Epidermal melanocyte (primary cell): ENCODE measurements at regions not wholly inside any gene's neighbourhood (a gene's known extent, or its start where the extent isn't known, plus 50 kb on each side); places are given as distances from the start of the nearest gene placed in this dataset.
"Not testable (repeated sequence)": the region's sequence is repeated elsewhere in the genome, so short reads cannot be mapped to it uniquely, and the experiment has no call there.

Source experiments
- DNase-seq: peaks from one replicate; pipeline ENCODE4 v3.0.0; 2011; ENCODE audit warnings: low spot score; ENCODE audit not compliant: insufficient read length

DNA sequence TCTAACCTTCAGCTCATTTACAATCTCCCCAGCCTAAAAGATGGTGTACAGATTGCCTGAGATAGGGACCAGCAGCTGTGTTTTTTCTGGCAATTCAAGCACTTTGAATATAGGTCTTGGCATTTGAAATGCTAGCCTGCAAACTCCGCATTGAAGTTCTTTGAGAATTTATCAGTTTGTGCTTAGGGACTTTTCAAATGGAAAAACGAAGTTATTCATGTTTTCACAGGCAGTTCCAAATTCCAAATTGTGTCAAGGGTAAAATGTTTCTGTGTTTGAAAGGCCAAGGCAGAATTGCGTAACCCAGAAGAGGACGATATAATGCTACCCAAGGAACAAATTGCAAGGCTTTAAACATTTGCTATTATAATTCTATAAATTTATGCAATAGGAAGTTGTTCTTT is 168.9 kb upstream of the RASSF8 start:
- no peak for DNase-seq

DNA sequence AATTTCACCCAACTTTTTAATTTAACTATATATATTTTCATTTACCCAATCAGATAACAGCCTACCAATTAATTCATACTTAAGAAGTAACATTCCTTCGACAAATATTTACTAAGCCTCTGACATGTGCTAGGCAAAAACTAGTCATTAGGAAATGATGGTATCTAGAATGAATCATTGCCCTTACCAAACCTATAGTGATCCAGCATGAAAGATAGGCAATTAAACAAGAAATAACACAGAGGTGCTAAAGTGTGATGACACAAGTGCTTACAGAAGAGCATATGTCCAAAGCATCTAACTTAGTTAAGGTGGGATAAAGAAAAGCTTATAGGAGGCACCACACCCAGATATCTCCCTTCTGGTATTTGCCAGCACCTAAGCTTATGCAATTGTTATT is 166.5 kb upstream of the RASSF8 start:
- DNase-seq = no peak

DNA sequence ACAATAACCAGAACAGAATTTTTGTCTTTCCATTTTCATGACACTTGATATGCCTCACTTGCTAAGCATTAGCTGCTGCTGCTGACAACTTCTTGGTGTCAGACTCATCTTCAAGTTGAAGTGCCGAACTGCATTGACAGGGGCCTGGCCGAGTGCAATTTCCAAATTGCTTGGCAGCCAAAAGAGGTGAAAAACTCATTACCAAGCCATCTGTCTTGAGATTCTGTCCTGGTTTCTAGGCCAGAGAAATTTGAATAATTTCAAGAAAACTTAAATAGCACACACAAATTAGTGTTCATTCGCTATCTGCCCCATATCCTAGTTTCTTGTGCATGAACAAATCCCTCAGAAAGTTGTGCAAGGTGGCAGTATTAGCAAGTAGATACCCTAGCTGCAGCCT is 165.3 kb upstream of the RASSF8 start:
- no peak for DNase-seq

DNA sequence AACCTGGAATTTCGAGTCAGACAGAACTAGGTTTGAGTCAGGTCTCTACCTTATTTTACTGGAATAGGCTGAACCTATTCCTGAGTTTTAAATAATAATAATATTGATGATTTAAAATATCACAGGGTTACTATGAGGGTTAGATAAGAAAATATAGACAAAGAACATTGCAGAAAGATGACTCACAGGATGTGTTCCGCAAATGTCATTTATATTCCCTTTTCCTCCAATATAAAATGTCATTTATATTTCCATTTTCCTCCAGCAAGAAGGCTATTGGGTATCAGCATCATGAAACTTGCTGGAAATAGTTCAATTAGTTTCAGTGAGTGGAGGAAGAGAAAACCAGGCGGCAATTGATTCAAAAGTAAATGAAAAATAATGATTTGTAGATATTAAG is 163.9 kb upstream of the RASSF8 start:
- DNase-seq = no peak

DNA sequence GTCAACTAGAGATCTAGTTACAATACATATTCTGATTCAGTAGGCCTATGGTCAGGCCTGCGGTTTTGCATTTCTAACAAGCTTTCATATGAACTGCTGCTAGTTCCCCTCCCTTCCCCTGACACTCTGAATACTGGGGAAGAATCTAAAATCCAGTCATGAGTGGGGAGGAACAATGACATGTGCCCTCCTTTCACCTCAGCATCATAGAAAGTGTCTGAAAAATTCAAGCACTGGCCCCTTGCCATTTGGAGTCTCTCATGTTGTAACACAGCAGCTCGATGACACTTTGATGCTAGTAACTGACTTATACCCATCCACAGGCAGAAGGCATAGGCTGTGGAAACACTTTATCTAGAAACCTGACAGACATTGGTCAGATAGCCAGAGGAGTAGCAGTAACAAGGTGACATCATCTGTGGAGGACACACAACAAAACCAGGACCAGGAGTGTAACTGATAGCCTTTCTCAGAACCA is 161.9 kb upstream of the RASSF8 start:
- no peak for DNase-seq

DNA sequence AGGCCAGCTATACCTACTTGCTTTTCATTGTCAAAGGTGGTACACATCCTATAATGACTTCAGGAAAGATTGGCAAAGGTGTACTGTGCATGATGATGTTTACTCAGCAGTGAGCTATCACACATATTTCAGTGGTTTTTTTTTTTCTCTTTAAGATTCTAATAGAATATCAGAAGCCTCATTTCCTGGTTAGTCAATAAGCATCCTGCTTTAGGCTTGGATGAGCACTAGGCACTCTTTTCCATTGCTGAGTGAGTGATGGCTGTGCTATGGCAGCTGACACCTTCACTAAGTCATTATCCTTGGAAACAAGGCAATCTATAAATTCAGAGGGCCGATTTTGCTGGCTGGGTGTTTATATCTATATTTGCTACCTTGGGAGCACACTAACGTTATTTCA is 161.1 kb upstream of the RASSF8 start:
- DNase-seq = no peak

DNA sequence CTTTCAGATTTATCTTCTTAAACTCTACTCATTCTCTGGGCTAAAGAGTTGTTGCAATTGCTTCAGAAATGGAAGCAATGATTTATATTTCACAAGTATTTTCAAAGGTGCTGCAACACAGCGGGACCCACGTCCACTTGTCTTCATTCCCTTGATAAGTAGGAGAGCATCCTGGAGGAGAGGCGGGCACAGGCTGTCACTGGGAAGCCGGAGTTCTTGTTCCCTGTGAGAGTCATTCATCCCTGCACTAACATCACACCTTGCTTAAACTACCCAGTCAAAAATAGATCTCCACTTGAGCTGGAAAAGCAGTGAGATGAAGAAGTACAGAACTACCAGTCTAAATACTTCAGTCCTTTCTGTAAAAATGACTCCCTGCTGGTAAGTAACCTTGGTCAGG is 160.5 kb upstream of the RASSF8 start:
- DNase-seq = no peak

DNA sequence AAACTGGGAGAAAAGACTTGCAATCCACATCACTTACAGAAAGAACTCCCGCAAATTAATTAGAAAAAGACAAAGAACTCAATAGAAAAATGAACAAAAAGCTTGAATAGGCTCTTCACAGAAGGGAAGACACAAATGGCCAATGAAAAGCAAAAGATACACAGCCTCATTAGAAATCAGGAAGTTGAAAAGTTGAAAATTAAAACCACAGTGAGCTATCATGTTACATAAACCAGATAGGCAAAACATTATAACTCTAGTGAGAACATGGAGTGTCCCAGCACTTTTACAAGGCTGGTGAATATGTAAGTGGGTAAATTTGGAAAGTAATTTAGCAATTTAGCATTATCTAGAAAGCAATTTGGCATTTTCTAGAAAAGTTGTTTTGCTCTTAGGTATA is 158.4 kb upstream of the RASSF8 start:
- DNase-seq = no peak

DNA sequence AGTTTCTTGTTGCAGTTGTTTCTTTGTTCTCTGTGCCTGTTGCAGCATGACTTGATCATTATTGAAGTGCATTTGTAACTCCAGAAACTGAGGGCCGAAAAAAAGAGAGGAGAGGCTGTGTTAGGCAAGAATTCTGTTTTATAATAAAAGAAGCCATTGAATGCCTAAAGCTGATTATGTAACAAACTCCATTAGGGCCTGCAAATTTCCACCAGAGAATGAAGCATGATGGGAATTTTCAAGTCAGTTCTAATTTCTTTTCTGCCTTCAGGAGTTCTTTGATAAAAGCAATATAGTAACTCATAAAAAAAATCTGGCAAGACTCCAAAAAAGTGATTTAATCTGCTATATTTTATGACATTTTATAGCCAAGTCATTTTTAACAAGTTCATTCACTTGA is 156.7 kb upstream of the RASSF8 start:
- DNase-seq = no peak

DNA sequence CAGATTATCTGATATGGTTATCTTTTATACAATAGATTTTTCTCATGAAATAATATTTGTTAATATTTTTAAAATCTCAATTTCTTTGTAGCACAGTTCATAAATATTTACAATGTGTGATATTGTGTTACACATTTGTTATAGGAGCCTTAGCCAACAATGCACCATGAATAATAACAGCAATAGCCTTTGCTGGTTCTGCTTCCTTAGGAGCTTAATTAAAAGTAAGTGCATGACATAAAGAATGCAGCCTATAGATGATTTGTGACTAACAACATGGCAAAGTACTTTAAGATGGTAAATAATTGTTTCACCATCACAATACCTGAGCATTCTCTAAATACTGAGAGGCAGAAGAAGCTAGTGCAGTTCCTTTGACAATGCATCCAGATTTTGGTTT is 156.3 kb upstream of the RASSF8 start:
- no peak for DNase-seq

DNA sequence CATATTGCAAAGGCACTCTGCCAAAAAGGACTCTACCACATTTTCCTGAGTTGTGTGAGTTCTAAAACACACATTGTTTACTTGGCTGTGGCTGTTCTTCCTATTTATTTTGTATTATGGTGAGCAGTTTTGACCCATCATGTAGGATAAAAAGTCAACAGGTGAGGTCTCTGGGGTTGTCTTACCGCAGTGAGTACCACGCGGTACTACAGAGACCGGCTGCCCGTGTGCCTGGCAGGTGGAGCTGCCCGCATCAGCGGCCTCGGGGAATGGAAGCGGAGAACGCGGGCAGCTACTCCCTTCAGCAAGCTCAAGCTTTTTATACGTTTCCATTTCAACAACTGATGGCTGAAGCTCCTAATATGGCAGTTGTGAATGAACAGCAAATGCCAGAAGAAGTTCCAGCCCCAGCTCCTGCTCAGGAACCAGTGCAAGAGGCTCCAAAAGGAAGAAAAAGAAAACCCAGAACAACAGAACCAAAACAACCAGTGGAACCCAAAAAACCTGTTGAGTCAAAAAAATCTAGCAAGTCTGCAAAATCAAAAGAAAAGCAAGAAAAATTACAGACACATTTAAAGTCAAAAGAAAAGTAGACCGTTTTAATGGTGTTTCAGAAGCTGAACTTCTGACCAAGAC is 155.3 kb upstream of the RASSF8 start:
- not testable (repeated sequence) for DNase-seq

DNA sequence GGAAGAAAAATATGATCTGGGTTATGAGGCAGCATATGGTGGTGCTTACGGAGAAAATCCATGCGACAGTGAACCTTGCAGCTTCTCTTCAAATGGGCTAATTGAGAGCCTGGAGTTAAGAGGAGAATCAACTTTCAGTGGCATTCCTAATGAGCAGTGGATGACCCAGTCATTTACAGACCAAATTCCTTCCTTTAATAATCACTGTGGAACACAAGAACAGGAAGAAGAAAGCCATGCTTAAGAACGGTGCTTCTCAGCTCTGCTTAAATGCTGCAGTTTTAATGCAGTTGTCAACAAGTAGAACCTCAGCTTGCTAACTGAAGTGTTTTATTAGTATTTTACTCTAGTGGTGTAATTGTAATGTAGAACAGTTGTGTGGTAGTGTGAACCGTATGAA is 154.2 kb upstream of the RASSF8 start:
- DNase-seq = not testable (repeated sequence)

DNA sequence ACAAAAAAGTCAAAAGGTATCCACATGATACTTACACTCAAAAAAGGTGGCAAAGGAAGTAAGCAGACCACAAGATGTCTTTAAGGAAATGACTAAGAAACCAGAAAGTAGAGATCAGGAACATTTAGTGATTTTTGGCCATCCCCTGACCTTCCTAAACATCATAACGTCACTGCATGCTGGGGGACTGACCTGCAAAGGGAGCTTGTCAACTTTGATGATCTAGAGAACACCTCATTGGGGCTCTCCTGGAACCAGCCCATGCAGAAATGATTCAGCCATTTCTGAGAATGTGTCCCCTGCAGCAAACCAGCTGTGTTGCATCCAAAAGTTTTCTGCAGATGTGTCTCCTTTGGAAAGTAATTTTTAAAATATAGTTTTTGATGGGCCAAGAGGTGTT is 152.2 kb upstream of the RASSF8 start:
- no peak for DNase-seq

DNA sequence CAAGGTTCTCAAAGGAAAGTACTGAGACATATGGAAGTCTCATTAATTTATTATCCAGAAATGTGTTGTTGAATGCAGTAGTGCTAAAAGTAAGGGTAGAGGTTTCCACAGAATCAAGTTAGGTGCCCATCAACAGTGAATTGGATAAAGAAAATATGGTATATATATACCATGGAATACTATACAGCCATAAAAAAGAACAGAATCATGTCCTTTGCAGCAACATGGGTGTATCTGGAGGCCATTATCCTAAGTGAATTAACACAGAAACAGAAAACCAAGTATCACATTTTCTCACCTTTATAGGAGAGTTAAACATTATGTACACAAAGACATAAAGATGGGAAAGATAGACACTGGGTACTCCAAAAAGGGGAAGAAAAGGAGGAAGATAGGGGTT is 149.9 kb upstream of the RASSF8 start:
- DNase-seq = no peak

DNA sequence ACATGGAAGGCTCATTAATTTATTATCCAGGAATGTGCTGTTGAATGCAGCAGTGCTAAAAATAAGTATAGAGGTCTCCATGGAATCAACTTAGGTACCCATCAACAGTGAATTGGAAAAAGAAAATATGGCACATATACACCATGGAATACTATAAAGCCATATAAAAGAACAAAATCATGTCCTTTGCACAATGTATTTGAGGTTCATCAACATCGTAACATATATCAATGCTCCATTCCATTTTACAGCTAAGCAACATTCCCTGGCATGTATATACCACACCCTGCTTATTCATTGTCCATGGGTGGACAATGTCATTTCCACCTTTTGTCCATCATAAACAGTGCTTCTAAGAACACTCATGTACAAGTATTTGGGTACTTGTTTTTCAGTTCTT is 147.8 kb upstream of the RASSF8 start:
- DNase-seq = no peak

DNA sequence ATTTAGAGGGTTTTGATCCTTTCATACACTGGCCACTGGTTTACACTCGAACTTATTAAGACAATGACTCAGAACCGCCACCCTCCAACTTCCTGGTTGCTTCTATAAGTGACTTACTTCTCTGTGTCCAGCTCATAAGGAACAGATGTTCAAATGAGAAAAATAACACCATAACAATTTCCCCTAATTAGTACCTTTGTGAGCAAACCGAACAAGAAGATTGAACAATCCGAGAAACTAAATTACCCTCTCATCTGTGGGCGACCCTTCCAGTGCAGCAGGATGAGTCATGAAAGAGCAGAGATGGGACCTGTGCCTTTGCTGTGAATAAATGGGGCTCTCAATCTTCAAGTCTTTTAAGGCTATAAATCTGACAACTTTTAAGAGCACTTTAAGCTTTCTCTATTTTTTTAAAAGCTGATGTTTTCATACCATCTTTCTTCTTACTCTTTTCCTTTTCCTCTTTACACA is 146.8 kb upstream of the RASSF8 start:
- no peak for DNase-seq

DNA sequence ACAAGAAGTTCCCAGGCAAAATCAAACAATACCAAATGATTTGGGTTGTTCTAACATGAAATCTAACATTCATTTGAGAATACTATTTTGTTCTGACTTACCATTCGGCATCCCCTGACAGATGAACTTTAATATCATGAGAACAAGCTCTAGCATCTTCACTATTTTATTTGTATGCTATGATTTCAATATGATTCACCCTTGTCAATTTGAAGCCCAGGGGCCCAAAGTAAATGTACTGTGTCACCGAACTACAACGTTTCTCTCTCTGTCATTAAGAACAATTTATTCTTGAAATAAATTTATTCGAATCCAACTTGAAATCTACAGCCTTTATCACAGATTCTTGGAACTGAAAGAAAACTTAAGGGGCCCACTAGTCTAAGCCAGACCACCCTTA is 146.2 kb upstream of the RASSF8 start:
- DNase-seq = no peak

DNA sequence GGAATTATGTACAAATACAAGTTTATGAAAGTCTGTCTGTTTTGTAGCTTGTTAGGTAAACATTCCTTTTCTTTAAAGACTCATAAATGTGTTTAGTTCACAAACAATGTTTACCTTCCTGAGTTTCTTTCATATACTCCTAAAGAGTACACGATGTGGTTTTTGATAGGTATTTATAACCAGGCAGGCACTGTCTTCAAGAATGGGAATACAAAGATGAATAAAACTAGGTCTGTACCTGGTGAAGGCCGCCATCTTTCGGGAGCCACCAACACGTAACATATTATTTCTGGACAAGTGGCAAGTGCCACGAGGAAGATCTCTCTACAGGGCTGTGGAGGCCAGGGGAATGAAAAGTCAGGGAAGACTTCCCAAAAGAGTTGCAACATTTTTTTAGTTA is 144.6 kb upstream of the RASSF8 start:
- no peak for DNase-seq

DNA sequence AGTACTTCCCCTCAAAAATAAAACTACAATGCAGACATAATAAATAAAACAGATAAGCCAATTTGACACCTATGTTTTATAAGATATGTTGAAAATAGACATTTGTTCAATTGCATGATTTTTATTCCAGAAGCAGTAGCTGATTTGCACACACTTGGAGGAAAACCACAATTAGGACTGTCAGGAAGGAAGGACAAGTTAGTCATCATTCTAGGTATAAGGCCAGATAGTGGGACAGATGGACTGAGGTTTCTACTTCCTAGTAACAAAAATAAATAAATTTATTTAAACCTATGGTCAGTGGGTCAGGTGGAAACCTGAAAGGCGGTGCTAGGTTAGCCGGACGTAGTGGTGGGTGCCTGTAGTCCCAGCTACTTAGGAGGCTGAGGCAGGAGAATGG is 141.8 kb upstream of the RASSF8 start:
- no peak for DNase-seq

DNA sequence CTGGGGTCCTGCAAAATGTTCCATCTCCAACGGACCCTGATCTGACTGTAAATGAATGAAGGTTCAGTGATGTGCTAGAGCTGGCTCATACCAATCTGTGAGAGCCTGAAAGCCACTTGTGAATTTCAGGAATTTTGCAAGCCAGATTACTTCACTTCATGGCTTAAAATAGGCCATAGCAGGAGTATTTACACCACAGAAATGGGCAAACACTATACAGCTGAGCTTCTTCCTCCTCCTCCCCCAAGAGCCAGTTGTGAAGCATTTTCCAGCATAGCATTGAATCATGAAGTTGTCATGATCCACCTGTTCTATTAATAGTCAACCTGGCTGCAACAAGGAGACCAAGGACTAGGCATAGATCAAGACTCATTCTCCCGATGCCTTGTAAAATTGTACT is 141.3 kb upstream of the RASSF8 start:
- no peak for DNase-seq

DNA sequence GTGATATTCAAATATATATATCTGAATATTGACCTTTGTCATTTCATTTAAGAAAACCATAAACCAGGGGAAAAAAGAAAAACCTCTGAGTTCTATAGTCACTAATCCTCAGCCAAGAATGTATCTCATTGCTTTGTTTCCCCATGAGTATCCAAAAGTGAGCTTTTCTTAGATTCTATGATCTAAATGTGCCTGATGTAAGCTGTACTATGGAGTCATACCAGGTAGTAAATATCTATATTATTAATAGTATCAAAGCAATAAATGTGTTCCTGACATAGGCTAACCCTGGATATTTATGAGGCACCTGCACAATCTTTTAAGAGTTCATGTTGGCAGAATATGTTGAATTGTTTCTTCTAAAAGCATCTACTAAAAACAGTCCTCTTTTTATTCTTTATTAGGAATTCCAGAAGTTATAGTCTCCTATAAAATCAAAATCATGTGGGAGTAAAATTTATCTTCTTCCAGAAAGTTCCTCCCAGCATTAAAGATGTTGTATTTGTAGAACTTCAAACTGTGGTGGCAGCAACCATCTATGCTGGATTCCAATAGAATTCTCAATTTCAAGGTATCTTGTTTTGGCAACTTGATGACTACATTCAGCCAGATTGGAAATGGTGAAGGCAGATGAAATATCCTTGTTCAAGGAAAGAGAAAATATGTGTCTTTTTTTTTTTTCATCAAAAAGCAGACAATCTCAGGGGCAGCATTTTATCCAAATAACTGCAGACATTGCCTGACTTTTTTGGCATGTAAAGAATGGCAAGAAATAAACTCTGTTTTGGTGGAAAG is 139.7 kb upstream of the RASSF8 start:
- no peak for DNase-seq

DNA sequence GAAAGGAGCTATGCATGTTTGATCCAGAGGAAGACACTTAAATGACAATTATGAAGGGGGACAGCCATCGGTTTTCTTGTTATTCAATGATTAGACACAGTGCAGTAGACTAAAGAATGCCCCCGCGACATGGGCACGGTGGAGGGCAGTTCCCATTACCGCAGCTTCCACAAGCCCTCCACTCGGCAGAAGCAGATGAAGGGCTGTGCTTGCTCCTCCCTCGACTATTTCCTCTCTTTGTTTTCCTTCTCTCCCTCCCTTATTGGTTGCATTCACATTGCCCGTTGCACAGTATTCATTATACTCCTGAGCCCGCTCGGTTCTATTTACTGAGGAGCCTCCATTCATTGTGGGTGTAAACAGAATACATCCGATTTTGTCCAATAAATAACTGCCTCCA is 138.8 kb upstream of the RASSF8 start:
- no peak for DNase-seq

DNA sequence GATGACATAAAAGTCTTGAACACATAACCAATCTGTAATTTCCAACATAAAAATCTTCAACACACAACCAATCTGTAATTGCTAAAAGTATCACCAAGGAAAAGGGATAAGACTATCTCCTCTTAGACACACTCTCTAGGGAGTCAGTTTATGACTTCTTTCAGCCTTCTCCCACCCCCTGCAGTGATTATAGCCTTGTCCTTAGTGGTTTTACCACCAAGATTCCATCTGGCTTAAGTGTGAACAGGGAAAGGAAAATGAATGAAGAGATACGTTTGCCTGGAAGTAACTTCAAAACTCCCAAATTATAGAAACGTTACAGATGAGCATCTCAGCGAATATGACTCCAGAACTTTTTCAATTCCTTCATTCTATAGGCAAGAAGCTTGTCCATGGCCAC is 136.2 kb upstream of the RASSF8 start:
- DNase-seq = no peak
